H1 (cell line): ENCODE measurements at regions not wholly inside any gene's neighbourhood (a gene's known extent, or its start where the extent isn't known, plus 50 kb on each side); places are given as distances from the start of the nearest gene placed in this dataset.

ENCODE experiments used
- CTCF ChIA-PET: fragments of 300-600 bp; sonication (Branson Sonifier 250); formaldehyde crosslinking; loops from one replicate; lab custom pipeline; 2021; ENCODE audit not compliant: partially characterized antibody; lab: Charles Lee
- POLR2A ChIA-PET: fragments of 300-600 bp; sonication (Branson Sonifier 250); formaldehyde crosslinking; loops from one replicate; lab custom pipeline; 2021; ENCODE audit warnings: inconsistent platforms; ENCODE audit not compliant: partially characterized antibody; lab: Charles Lee
- DNase-seq, 2 experiments: peaks; one replicate each; pipeline versions ENCODE4 v3.0.0 to v3.0.0-alpha.2; 2010 to 2022; ENCODE audit warnings: low spot score in 2 of 2, low read depth in 1 of 2, mixed read lengths in 1 of 2
- FAIRE-seq: peaks from 2 replicates; lab custom pipeline; 2011; peaks lifted over from hg19 to GRCh38; lab: Jason Lieb, UNC
- H2AFZ ChIP-seq: 2 replicates; pipeline ENCODE4 v1.8.1; 2012; ENCODE audit warnings: low read length, inconsistent platforms
- H2AK5ac ChIP-seq: 2 replicates; pipeline ENCODE4 v1.6.1; 2013; ENCODE audit warnings: low read depth, low read length
- H2BK120ac ChIP-seq: replicated peaks from 2 replicates; pipeline ENCODE3; 2013; ENCODE audit warnings: low read depth, low read length, inconsistent platforms
- H2BK12ac ChIP-seq: 2 replicates; pipeline ENCODE4 v1.6.1; 2013; ENCODE audit warnings: low read depth, low read length
- H2BK15ac ChIP-seq: 2 replicates; pipeline ENCODE4 v1.6.1; 2013; ENCODE audit warnings: low read length
- H2BK20ac ChIP-seq: 2 replicates; pipeline ENCODE4 v1.6.1; 2013; ENCODE audit warnings: low read length
- H2BK5ac ChIP-seq: 2 replicates; pipeline ENCODE4 v1.6.1; 2013; ENCODE audit warnings: low read depth, low read length
- H3K14ac ChIP-seq: 2 replicates; pipeline ENCODE4 v1.6.1; 2013; ENCODE audit warnings: inconsistent platforms; ENCODE audit not compliant: insufficient read length
- H3K18ac ChIP-seq: 2 replicates; pipeline ENCODE4 v1.6.1; 2013; ENCODE audit warnings: low read length; ENCODE audit errors: extremely low read depth
- H3K23ac ChIP-seq: 2 replicates; pipeline ENCODE4 v1.6.1; 2013; ENCODE audit warnings: inconsistent platforms; ENCODE audit not compliant: insufficient read length
- H3K23me2 ChIP-seq: 2 replicates; pipeline ENCODE4 v1.6.1; 2013; ENCODE audit warnings: low read depth, low read length
- H3K27ac ChIP-seq: 2 replicates; pipeline ENCODE4 v1.6.1; 2011; ENCODE audit warnings: low read depth, low read length, inconsistent platforms
- H3K27me3 ChIP-seq, 4 experiments: replicated peaks in 1 of 4; 1 replicate in 1 of 4; 2 replicates in 3 of 4; pipeline versions ENCODE4 v1.6.1 to v1.8.1; 2011 to 2013; ENCODE audit warnings: low read length in 3 of 4, mild to moderate bottlenecking in 3 of 4, inconsistent platforms in 2 of 4, mixed read lengths in 2 of 4, moderate library complexity in 1 of 4; ENCODE audit not compliant: control insufficient read depth in 3 of 4, insufficient read depth in 3 of 4; ENCODE audit errors: extremely low read depth in 1 of 4
- H3K36me3 ChIP-seq, 4 experiments: 2 replicates each; pipeline versions ENCODE4 v1.6.1 to v1.8.1; 2011 to 2013; ENCODE audit warnings: mild to moderate bottlenecking in 4 of 4, low read length in 3 of 4, moderate library complexity in 2 of 4, control low read depth in 1 of 4, inconsistent platforms in 1 of 4; ENCODE audit not compliant: insufficient read depth in 4 of 4, control insufficient read depth in 2 of 4
- H3K4ac ChIP-seq: replicated peaks from 2 replicates; pipeline ENCODE3; 2013; ENCODE audit warnings: low read length, low read depth, mixed read lengths, inconsistent platforms; ENCODE audit not compliant: insufficient read length
- H3K4me1 ChIP-seq, 4 experiments: replicated peaks in 1 of 4; 1 replicate in 1 of 4; 2 replicates in 3 of 4; pipeline versions ENCODE4 v1.6.1 to v1.8.1; 2011 to 2013; ENCODE audit warnings: low read length in 3 of 4, inconsistent platforms in 2 of 4, mixed read lengths in 1 of 4; ENCODE audit not compliant: insufficient read depth in 4 of 4, control insufficient read depth in 3 of 4
- H3K4me2 ChIP-seq, 2 experiments: 2 replicates each; pipeline versions ENCODE4 v1.6.1 to v1.8.1; 2011 to 2013; ENCODE audit warnings: low read depth in 2 of 2, low read length in 2 of 2, control low read depth in 1 of 2, inconsistent platforms in 1 of 2, mild to moderate bottlenecking in 1 of 2; ENCODE audit not compliant: insufficient read depth in 1 of 2
- H3K4me3 ChIP-seq, 4 experiments: fragments of 200-600, 300-600 bp in 1 of 4; sonication (generic), shearing (Covaris generic), sonication (Bioruptor Twin) in 1 of 4; 2 replicates each; pipeline versions ENCODE4 v1.5.1 to v1.8.1; 2011 to 2016; ENCODE audit warnings: low read length in 4 of 4, low read depth in 3 of 4, control low read depth in 2 of 4, inconsistent platforms in 2 of 4, mild to moderate bottlenecking in 2 of 4, mixed read lengths in 1 of 4, moderate library complexity in 1 of 4; ENCODE audit not compliant: insufficient read depth in 2 of 4; ENCODE audit errors: extremely low read depth in 1 of 4
- H3K56ac ChIP-seq: replicated peaks from 2 replicates; pipeline ENCODE3; 2013; ENCODE audit warnings: low read depth, mild to moderate bottlenecking, mixed read lengths, low read length, inconsistent platforms; ENCODE audit not compliant: insufficient read length
- H3K79me1 ChIP-seq: 2 replicates; pipeline ENCODE4 v1.6.1; 2013; ENCODE audit warnings: low read depth, low read length, control low read depth
- H3K79me2 ChIP-seq, 2 experiments: 2 replicates each; pipeline versions ENCODE4 v1.6.1 to v1.8.1; 2012 to 2013; ENCODE audit warnings: low read length in 2 of 2, mild to moderate bottlenecking in 2 of 2, inconsistent platforms in 1 of 2; ENCODE audit not compliant: insufficient read depth in 2 of 2, control insufficient read depth in 1 of 2
- H3K9ac ChIP-seq, 4 experiments: replicated peaks in 1 of 4; 1 replicate in 1 of 4; 2 replicates in 3 of 4; pipeline versions ENCODE4 v1.6.1 to v1.8.1; 2011 to 2013; ENCODE audit warnings: low read depth in 3 of 4, low read length in 3 of 4, control low read depth in 2 of 4, mild to moderate bottlenecking in 2 of 4, moderate library complexity in 2 of 4, inconsistent platforms in 1 of 4; ENCODE audit errors: extremely low read depth in 1 of 4
- H3K9me3 ChIP-seq, 2 experiments: 2 replicates each; pipeline versions ENCODE4 v1.6.1 to v1.8.1; 2012 to 2013; ENCODE audit warnings: mild to moderate bottlenecking in 2 of 2, moderate library complexity in 2 of 2, control low read depth in 1 of 2, inconsistent platforms in 1 of 2, low read depth in 1 of 2, low read length in 1 of 2, mixed read lengths in 1 of 2; ENCODE audit not compliant: insufficient read depth in 2 of 2
- H4K20me1 ChIP-seq, 2 experiments: replicated peaks in 1 of 2; 2 replicates each; pipeline versions ENCODE3 to v1.8.1; 2011 to 2013; ENCODE audit warnings: inconsistent platforms in 2 of 2, low read length in 2 of 2, mild to moderate bottlenecking in 1 of 2; ENCODE audit not compliant: insufficient read depth in 2 of 2, control insufficient read depth in 1 of 2
- H4K5ac ChIP-seq: 2 replicates; pipeline ENCODE4 v1.6.1; 2013; ENCODE audit warnings: low read length, low read depth, mixed read lengths, inconsistent platforms; ENCODE audit not compliant: insufficient read length
- H4K8ac ChIP-seq: 2 replicates; pipeline ENCODE4 v1.8.0; 2013; ENCODE audit warnings: mild to moderate bottlenecking, moderate library complexity, low read length, inconsistent platforms; ENCODE audit not compliant: insufficient read depth; ENCODE audit errors: extremely low read depth
- H4K91ac ChIP-seq: replicated peaks from 2 replicates; pipeline ENCODE3; 2013; ENCODE audit warnings: low read length, mixed read lengths, inconsistent platforms; ENCODE audit not compliant: insufficient read length
- BACH1 ChIP-seq: IDR thresholded peaks from 2 replicates; pipeline ENCODE4 v1.6.1; 2012; ENCODE audit warnings: low read length, improper control_type of control experiment
- BCL11A ChIP-seq, 2 experiments: IDR thresholded peaks; one replicate each; pipeline ENCODE4 v1.6.1; 2011; ENCODE audit warnings: low read depth in 2 of 2, low read length in 2 of 2, mild to moderate bottlenecking in 2 of 2
- CREB1 ChIP-seq: IDR thresholded peaks from 2 replicates; pipeline ENCODE4 v1.6.1; 2012; ENCODE audit warnings: inconsistent platforms
- GABPA ChIP-seq: IDR thresholded peaks from 2 replicates; pipeline ENCODE4 v1.6.1; 2011; ENCODE audit warnings: mild to moderate bottlenecking, low read length, moderate library complexity, borderline replicate concordance; ENCODE audit not compliant: insufficient read depth
- SIRT6 ChIP-seq: IDR thresholded peaks from one replicate; pipeline ENCODE4 v1.7.1; 2012; ENCODE audit warnings: low read length, inconsistent platforms
- SIX5 ChIP-seq: IDR thresholded peaks from 2 replicates; pipeline ENCODE4 v1.6.1; 2011; ENCODE audit warnings: mild to moderate bottlenecking, low read depth, low read length
- SP2 ChIP-seq: IDR thresholded peaks from 2 replicates; pipeline ENCODE4 v1.6.1; 2012; ENCODE audit warnings: mild to moderate bottlenecking, low read length, inconsistent platforms
- TEAD4 ChIP-seq: IDR thresholded peaks from 2 replicates; pipeline ENCODE4 v1.6.1; 2012; ENCODE audit warnings: low read depth, low read length, inconsistent platforms, mixed read lengths
- YY1 ChIP-seq: IDR thresholded peaks from 2 replicates; pipeline ENCODE4 v1.6.1; 2011; ENCODE audit warnings: low read depth, mild to moderate bottlenecking, low read length
- WGBS, 2 experiments: shearing (Covaris generic) in 1 of 2; methylation state at CpG; one replicate each; pipeline versions ENCODE4 v1.1.6 to v1.1.7; 2013 to 2015; ENCODE audit warnings: low lambda C conversion rate in 2 of 2, mixed read lengths in 2 of 2, inconsistent platforms in 1 of 2, low coverage in 1 of 2, missing lambda C conversion rate in 1 of 2; ENCODE audit not compliant: insufficient replicate concordance in 2 of 2, insufficient coverage in 1 of 2, insufficient read length in 1 of 2; ENCODE audit errors: extremely low coverage in 1 of 2, missing lambda C conversion rate in 1 of 2; 5-methylcytosine and 5-hydroxymethylcytosine counted together

GRCh38 chr3:98972720-98973119, 71.2 kb upstream of the DCBLD2 start:
- Histone ChIP-seq H4K91ac (no peak overlapping the region), H3K4me3 (no peak overlapping the region), H3K4ac (no peak overlapping the region), H3K9ac (no peak overlapping the region), H4K8ac (no peak overlapping the region), H3K4me1 (no peaks in the 10 kb centered on the region), H3K9me3 (no peaks in the 10 kb centered on the region), H3K56ac (no peak overlapping the region), H2BK15ac (no peak overlapping the region), H3K23me2 (no peaks in the 10 kb centered on the region), H3K23ac (no peak overlapping the region), H2BK120ac (no peak overlapping the region), H3K27me3 (no peaks in the 10 kb centered on the region), H3K14ac (no peak overlapping the region), H4K5ac (no peak overlapping the region), H2AK5ac (no peak overlapping the region), H2BK12ac (no peak overlapping the region), H3K4me2 (no peak overlapping the region), H3K79me2 (no peaks in the 10 kb centered on the region), H3K79me1 (no peaks in the 10 kb centered on the region), H3K18ac (no peak overlapping the region), H3K36me3 (no peaks in the 10 kb centered on the region), H2AFZ (no peak overlapping the region; the same call in 1 of the 2 replicates), H2BK5ac (no peak overlapping the region), H3K27ac (no peak overlapping the region), H4K20me1 (no peaks in the 10 kb centered on the region), H2BK20ac (no peak overlapping the region)
- FAIRE-seq, result no peak
- POLR2A ChIA-PET, result no interaction called here
- WGBS, 2 experiments, result 88% methylated on average over 3 of the region's 3 CpGs; no CpG with 5 or more reads in 1 of the 2 experiments
- no peak for TF ChIP-seq YY1
- TF ChIP-seq SIRT6, result no peak
- TF ChIP-seq SP2, result no peak
- TF ChIP-seq GABPA, result no peak
- no peak for TF ChIP-seq CREB1
- no peak for TF ChIP-seq SIX5
- TF ChIP-seq BACH1, result no peak
- no peak for TF ChIP-seq TEAD4
- TF ChIP-seq BCL11A (IDR thresholded peaks at IDR 0.05; ENCODE audit: low read depth in 2 of 2, low read length in 2 of 2), result no peak
- CTCF ChIA-PET, result no interaction called here
- no peak for DNase-seq
